Glutamatergic neuron (in vitro differentiated cells): ENCODE measurements at regions not wholly inside any gene's neighbourhood (a gene's known extent, or its start where the extent isn't known, plus 50 kb on each side); places are given as distances from the start of the nearest gene placed in this dataset.

Source experiments
- DNase-seq: peaks from one replicate; pipeline ENCODE4 v3.0.0; 2022
- H3K27ac Mint-ChIP-seq: one replicate; pipeline ENCODE4 v1.8.0; 2020; ENCODE audit warnings: mild to moderate bottlenecking, mixed read lengths, inconsistent platforms; ENCODE audit not compliant: unreplicated experiment
- H3K27me3 Mint-ChIP-seq: one replicate; pipeline ENCODE4 v1.8.0; 2020; ENCODE audit warnings: mild to moderate bottlenecking, moderate library complexity, mixed read lengths, inconsistent platforms; ENCODE audit not compliant: unreplicated experiment
- H3K36me3 Mint-ChIP-seq: one replicate; pipeline ENCODE4 v1.8.0; 2020; ENCODE audit warnings: mild to moderate bottlenecking, mixed read lengths, inconsistent platforms; ENCODE audit not compliant: unreplicated experiment
- H3K4me1 Mint-ChIP-seq: one replicate; pipeline ENCODE4 v1.8.0; 2020; ENCODE audit warnings: mild to moderate bottlenecking, low read depth, mixed read lengths, inconsistent platforms; ENCODE audit not compliant: unreplicated experiment
- H3K4me3 Mint-ChIP-seq: one replicate; pipeline ENCODE4 v1.8.0; 2020; ENCODE audit warnings: mild to moderate bottlenecking, mixed read lengths, inconsistent platforms; ENCODE audit not compliant: unreplicated experiment
- H3K9me3 Mint-ChIP-seq: one replicate; pipeline ENCODE4 v1.8.0; 2020; ENCODE audit warnings: mild to moderate bottlenecking, moderate library complexity, mixed read lengths, inconsistent platforms; ENCODE audit not compliant: unreplicated experiment
- CTCF ChIP-seq: fragments of 200-600 bp; sonication (generic); IDR thresholded peaks from one replicate; pipeline ENCODE4 v1.5.0; 2021; ENCODE audit not compliant: partially characterized antibody, unreplicated experiment

- H3K9me3 Mint-ChIP-seq: no peaks in the 10 kb centered on the region
Measured at GRCh38 chr10:2445370-2445769, 622.0 kb upstream of the PFKP start.

GRCh38 chr10:2439983-2440382 is 627.4 kb upstream of the PFKP start:
- no peak for TF ChIP-seq CTCF
- no peak for DNase-seq
- no peak overlapping the region for H3K4me3 Mint-ChIP-seq
- H3K4me1 Mint-ChIP-seq: peaks cover 13% of the 10 kb centered on the region
- H3K9me3 Mint-ChIP-seq: peaks cover 4% of the 10 kb centered on the region
- peak overlapping the region; percentile 1 for H3K27ac Mint-ChIP-seq
- H3K36me3 Mint-ChIP-seq: peaks cover 5% of the 10 kb centered on the region
- H3K27me3 Mint-ChIP-seq: no peaks in the 10 kb centered on the region

More at GRCh38 chr10:2445370-2445769, 622.0 kb upstream of the PFKP start:
- no peaks in the 10 kb centered on the region for H3K36me3 Mint-ChIP-seq
- DNase-seq: no peak
- no peaks in the 10 kb centered on the region for H3K4me1 Mint-ChIP-seq
- no peak overlapping the region for H3K4me3 Mint-ChIP-seq
- peak overlapping the region; percentile 14 for H3K27ac Mint-ChIP-seq
- peaks cover 3% of the 10 kb centered on the region for H3K27me3 Mint-ChIP-seq
- TF ChIP-seq CTCF: no peak

GRCh38 chr10:2439000-2439399 is 628.3 kb upstream of the PFKP start:
- no peak overlapping the region for H3K4me3 Mint-ChIP-seq
- peaks cover 8% of the 10 kb centered on the region for H3K9me3 Mint-ChIP-seq
- TF ChIP-seq CTCF: no peak
- H3K27ac Mint-ChIP-seq: no peak overlapping the region
- peaks cover 14% of the 10 kb centered on the region for H3K36me3 Mint-ChIP-seq
- H3K4me1 Mint-ChIP-seq: peaks cover 13% of the 10 kb centered on the region
- no peak for DNase-seq
- H3K27me3 Mint-ChIP-seq: no peaks in the 10 kb centered on the region

- Mint-ChIP-seq H3K9me3 (peaks cover 8% of the 10 kb centered on the region), H3K36me3 (peaks cover 14% of the 10 kb centered on the region), H3K27ac (no peak overlapping the region), H3K27me3 (no peaks in the 10 kb centered on the region), H3K4me3 (no peak overlapping the region), H3K4me1 (peaks cover 13% of the 10 kb centered on the region)
- DNase-seq: no peak
- TF ChIP-seq CTCF: no peak
Measured at GRCh38 chr10:2438248-2438939, 629.0 kb upstream of the PFKP start.

GRCh38 chr10:2436933-2437332 is 630.4 kb upstream of the PFKP start:
- Mint-ChIP-seq H3K4me3 (no peak overlapping the region), H3K36me3 (peaks cover 14% of the 10 kb centered on the region), H3K4me1 (peaks cover 13% of the 10 kb centered on the region), H3K9me3 (peaks cover 8% of the 10 kb centered on the region), H3K27me3 (peaks cover 1% of the 10 kb centered on the region), H3K27ac (no peak overlapping the region)
- no peak for DNase-seq
- no peak for TF ChIP-seq CTCF
